CD14-positive monocyte (primary cell): ENCODE measurements at regions not wholly inside any gene's neighbourhood (a gene's known extent, or its start where the extent isn't known, plus 50 kb on each side); places are given as distances from the start of the nearest gene placed in this dataset.

ENCODE experiments used
- DNase-seq, 3 donors: peaks; one replicate each; pipeline ENCODE4 v3.0.0-alpha.2; 2011 to 2022
- H2AFZ ChIP-seq: 2 replicates; pipeline ENCODE4 v1.6.0; 2012; ENCODE audit warnings: mild to moderate bottlenecking, low read depth, low read length, inconsistent platforms; ENCODE audit not compliant: insufficient read depth, poor library complexity, severe bottlenecking
- H3K27ac ChIP-seq, 2 donors: 1 replicate in 1 of 2; 2 replicates in 1 of 2; pipeline ENCODE4 v1.5.1; 2012 to 2013; ENCODE audit warnings: low read length in 2 of 2, control low read depth in 1 of 2, inconsistent platforms in 1 of 2, low read depth in 1 of 2, mild to moderate bottlenecking in 1 of 2
- H3K27me3 ChIP-seq, 2 donors: one replicate each; pipeline versions ENCODE4 v1.6.0 to v1.6.1; 2011 to 2013; ENCODE audit warnings: low read length in 2 of 2; ENCODE audit not compliant: control insufficient read depth in 2 of 2, insufficient read depth in 2 of 2
- H3K36me3 ChIP-seq, 2 donors: replicated peaks in 1 of 2; 1 replicate in 1 of 2; 2 replicates in 1 of 2; pipeline versions ENCODE4 v1.5.1 to v1.6.1; 2012 to 2013; ENCODE audit warnings: low read length in 2 of 2, control low read depth in 1 of 2, inconsistent platforms in 1 of 2, mild to moderate bottlenecking in 1 of 2; ENCODE audit not compliant: insufficient read depth in 2 of 2, control insufficient read depth in 1 of 2
- H3K4me1 ChIP-seq, 2 donors: 1 replicate in 1 of 2; 2 replicates in 1 of 2; pipeline versions ENCODE4 v1.5.1 to v1.6.1; 2012 to 2013; ENCODE audit warnings: low read length in 2 of 2, control low read depth in 1 of 2, inconsistent platforms in 1 of 2, mild to moderate bottlenecking in 1 of 2, moderate library complexity in 1 of 2; ENCODE audit not compliant: insufficient read depth in 2 of 2, control insufficient read depth in 1 of 2
- H3K4me2 ChIP-seq: replicated peaks from 2 replicates; pipeline ENCODE3; 2012; ENCODE audit warnings: low read length, moderate library complexity, mild to moderate bottlenecking; ENCODE audit not compliant: poor library complexity, severe bottlenecking; ENCODE audit errors: extremely low read depth
- H3K4me3 ChIP-seq, 3 experiments: fragments of 200-600 bp in 1 of 3; sonication (generic) in 1 of 3; replicated peaks in 1 of 3; 1 replicate in 2 of 3; 2 replicates in 1 of 3; pipeline ENCODE4 v1.5.1; 2011 to 2013; ENCODE audit warnings: low read length in 3 of 3, mild to moderate bottlenecking in 3 of 3, control low read depth in 2 of 3, low read depth in 2 of 3, inconsistent platforms in 1 of 3, moderate library complexity in 1 of 3
- H3K79me2 ChIP-seq: 2 replicates; pipeline ENCODE4 v1.6.0; 2012; ENCODE audit warnings: mild to moderate bottlenecking, control low read depth, inconsistent platforms, low read length, moderate library complexity; ENCODE audit not compliant: insufficient read depth
- H3K9ac ChIP-seq: 2 replicates; pipeline ENCODE4 v1.6.0; 2017; ENCODE audit warnings: low read length, mild to moderate bottlenecking; ENCODE audit not compliant: insufficient read depth, poor library complexity, severe bottlenecking
- H3K9me3 ChIP-seq, 2 donors: replicated peaks in 1 of 2; 1 replicate in 1 of 2; 2 replicates in 1 of 2; pipeline versions ENCODE4 v1.5.1 to v1.6.1; 2012 to 2013; ENCODE audit warnings: low read length in 2 of 2, control low read depth in 1 of 2; ENCODE audit not compliant: control insufficient read depth in 1 of 2, insufficient read depth in 1 of 2
- H4K20me1 ChIP-seq: 2 replicates; pipeline ENCODE4 v1.6.0; 2012; ENCODE audit warnings: mild to moderate bottlenecking, low read length, control low read depth, moderate library complexity; ENCODE audit not compliant: insufficient read depth
- H3K27ac Mint-ChIP-seq, 7 donors: one replicate each; pipeline ENCODE4 v1.8.0; 2020; ENCODE audit warnings: mild to moderate bottlenecking in 7 of 7, mixed read lengths in 7 of 7, moderate library complexity in 6 of 7, inconsistent platforms in 2 of 7
- H3K27me3 Mint-ChIP-seq, 3 donors: one replicate each; pipeline ENCODE4 v1.8.0; 2021 to 2022; ENCODE audit warnings: low read depth in 3 of 3, mild to moderate bottlenecking in 3 of 3, mixed read lengths in 3 of 3, moderate library complexity in 3 of 3, inconsistent platforms in 1 of 3
- H3K36me3 Mint-ChIP-seq, 2 donors: one replicate each; pipeline ENCODE4 v1.8.0; 2020; ENCODE audit warnings: mixed read lengths in 2 of 2, inconsistent platforms in 1 of 2, mild to moderate bottlenecking in 1 of 2
- H3K4me1 Mint-ChIP-seq: one replicate; pipeline ENCODE4 v1.8.0; 2020; ENCODE audit warnings: mild to moderate bottlenecking, mixed read lengths
- H3K4me3 Mint-ChIP-seq, 2 donors: one replicate each; pipeline ENCODE4 v1.8.0; 2020; ENCODE audit warnings: mild to moderate bottlenecking in 2 of 2, mixed read lengths in 2 of 2, moderate library complexity in 1 of 2
- H3K9me3 Mint-ChIP-seq, 7 donors: one replicate each; pipeline ENCODE4 v1.8.0; 2020 to 2022; ENCODE audit warnings: mixed read lengths in 7 of 7, mild to moderate bottlenecking in 6 of 7, moderate library complexity in 6 of 7, inconsistent platforms in 2 of 7
- WGBS: methylation state at CpG from one replicate; pipeline ENCODE4 v1.1.5; 2013; ENCODE audit warnings: missing lambda C conversion rate; ENCODE audit not compliant: insufficient coverage; 5-methylcytosine and 5-hydroxymethylcytosine counted together
- intact Hi-C, 2 donors: fragments of 100-400 bp; cut with micrococcal nuclease; formaldehyde crosslinking; loops; one replicate each; pipeline versions ENCODE4 v1.15.0 to v1.15.1; 2023
- TF ChIP-seq, protein P1 (sequence below): fragments of 200-600 bp; IDR thresholded peaks from one replicate; pipeline ENCODE4 v1.8.0; 2022; ENCODE audit warnings: antibody characterized with exemption, mild to moderate bottlenecking

DNA sequence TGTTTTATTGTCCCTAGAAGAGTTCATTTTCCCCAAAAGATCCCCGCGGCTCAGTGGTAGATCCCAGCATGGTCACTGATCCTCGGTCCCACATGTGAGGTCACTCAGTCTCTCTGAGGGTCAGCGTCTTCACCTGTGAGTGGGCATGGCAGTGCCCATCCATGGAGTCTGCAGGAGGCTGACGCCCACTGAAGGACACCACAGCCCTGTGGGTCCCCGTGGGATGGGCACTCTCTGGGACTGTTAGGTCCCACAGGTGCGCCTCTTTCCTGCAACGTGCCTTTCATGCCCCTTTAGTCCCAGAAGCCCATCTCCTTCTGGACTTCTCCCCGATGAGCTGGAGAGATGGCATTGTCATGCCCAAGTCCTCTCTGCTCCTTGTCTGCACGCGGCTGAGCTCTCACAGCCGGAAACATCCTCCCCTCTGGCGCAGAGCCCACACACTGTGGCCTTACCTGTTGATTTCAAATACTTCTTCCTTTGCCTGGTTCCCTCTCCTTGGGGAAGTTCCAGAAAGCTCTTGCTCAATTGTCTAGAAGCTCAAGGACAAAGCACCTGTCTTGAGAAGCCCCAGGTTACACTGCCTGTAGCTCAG is 75.9 kb downstream of the PTGR3 start:
- Histone ChIP-seq H4K20me1 (no peaks in the 10 kb centered on the region), H3K4me2 (no peak overlapping the region), H2AFZ (no peak overlapping the region), H3K4me1 (no peaks in the 10 kb centered on the region), H3K36me3 (no peaks in the 10 kb centered on the region), H3K27ac (no peak overlapping the region), H3K79me2 (no peaks in the 10 kb centered on the region), H3K27me3 (no peaks in the 10 kb centered on the region), H3K9ac (no peak overlapping the region), H3K4me3 (no peak overlapping the region), H3K9me3 (no peaks in the 10 kb centered on the region)
- H3K27ac Mint-ChIP-seq, result peak overlapping the region in 1 of 7 donors; percentile 2
- H3K4me1 Mint-ChIP-seq, result no peaks in the 10 kb centered on the region
- no peak overlapping the region for H3K4me3 Mint-ChIP-seq
- intact Hi-C loops, result no loop called here
- TF ChIP-seq, protein P1, sequence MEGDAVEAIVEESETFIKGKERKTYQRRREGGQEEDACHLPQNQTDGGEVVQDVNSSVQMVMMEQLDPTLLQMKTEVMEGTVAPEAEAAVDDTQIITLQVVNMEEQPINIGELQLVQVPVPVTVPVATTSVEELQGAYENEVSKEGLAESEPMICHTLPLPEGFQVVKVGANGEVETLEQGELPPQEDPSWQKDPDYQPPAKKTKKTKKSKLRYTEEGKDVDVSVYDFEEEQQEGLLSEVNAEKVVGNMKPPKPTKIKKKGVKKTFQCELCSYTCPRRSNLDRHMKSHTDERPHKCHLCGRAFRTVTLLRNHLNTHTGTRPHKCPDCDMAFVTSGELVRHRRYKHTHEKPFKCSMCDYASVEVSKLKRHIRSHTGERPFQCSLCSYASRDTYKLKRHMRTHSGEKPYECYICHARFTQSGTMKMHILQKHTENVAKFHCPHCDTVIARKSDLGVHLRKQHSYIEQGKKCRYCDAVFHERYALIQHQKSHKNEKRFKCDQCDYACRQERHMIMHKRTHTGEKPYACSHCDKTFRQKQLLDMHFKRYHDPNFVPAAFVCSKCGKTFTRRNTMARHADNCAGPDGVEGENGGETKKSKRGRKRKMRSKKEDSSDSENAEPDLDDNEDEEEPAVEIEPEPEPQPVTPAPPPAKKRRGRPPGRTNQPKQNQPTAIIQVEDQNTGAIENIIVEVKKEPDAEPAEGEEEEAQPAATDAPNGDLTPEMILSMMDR, result no peak
- peaks cover 0 to 2% (median 2%) of the 10 kb centered on the region in 3 donors for H3K27me3 Mint-ChIP-seq
- WGBS, result 91% methylated on average over 11 of the region's 13 CpGs
- peaks cover 0 to 3% (median 2%) of the 10 kb centered on the region in 7 donors for H3K9me3 Mint-ChIP-seq
- no peak for DNase-seq
- H3K36me3 Mint-ChIP-seq, result no peaks in the 10 kb centered on the region

DNA sequence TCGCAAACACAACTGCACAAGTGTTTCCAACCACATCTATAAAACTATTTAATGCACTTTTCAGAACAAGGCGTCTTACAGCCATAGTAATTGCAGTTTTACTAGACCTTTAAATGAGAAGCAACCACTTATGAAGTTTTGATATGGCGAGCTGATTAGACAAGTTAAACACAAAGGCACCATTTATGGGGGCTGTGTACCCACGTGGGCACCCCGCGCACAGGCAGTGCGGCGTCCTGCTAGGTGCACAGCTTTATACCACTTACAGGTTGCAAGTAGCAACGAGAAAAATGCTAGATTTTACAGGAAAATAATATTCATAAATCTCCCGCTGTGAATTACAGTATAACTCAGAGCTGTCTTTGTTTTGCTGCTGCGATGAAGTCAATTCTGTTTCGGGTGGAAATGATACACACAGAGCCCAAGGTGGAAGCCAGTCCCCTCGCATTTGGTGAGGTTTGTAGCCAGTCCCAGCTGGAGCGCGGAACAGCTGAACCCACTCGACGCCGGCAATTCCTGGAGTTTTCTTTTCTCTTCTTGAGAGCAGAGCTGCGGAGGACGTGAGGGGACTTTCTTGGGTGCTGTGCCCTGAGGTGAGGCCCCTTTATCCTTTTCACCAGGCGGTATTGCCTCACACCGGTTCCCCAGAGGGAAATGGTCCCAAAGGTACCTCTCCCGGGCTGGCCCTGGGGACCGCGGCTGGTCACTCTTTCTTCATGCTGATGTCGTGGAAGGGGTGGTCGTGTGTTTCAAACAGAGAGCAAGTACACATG is 76.7 kb downstream of the PTGR3 start:
- TF ChIP-seq, protein P1, result no peak
- Histone ChIP-seq H3K27me3 (no peaks in the 10 kb centered on the region), H2AFZ (no peak overlapping the region), H3K79me2 (no peaks in the 10 kb centered on the region), H3K4me1 (no peaks in the 10 kb centered on the region), H3K4me2 (no peak overlapping the region), H3K4me3 (no peak overlapping the region), H3K36me3 (no peaks in the 10 kb centered on the region), H3K9ac (no peak overlapping the region), H3K9me3 (no peaks in the 10 kb centered on the region), H4K20me1 (no peaks in the 10 kb centered on the region), H3K27ac (no peak overlapping the region)
- intact Hi-C loops, result no loop called here
- no peak for DNase-seq
- H3K27me3 Mint-ChIP-seq, result peaks cover 0 to 2% (median 2%) of the 10 kb centered on the region in 3 donors
- H3K9me3 Mint-ChIP-seq, result peaks cover 0 to 3% (median 2%) of the 10 kb centered on the region in 7 donors
- no peaks in the 10 kb centered on the region for H3K4me1 Mint-ChIP-seq
- H3K4me3 Mint-ChIP-seq, result no peak overlapping the region
- peak overlapping the region in 1 of 7 donors; percentile 2 for H3K27ac Mint-ChIP-seq
- 95% methylated on average over 24 of the region's 27 CpGs for WGBS
- H3K36me3 Mint-ChIP-seq, result no peaks in the 10 kb centered on the region
